H1 (cell line): ENCODE measurements at regions not wholly inside any gene's neighbourhood (a gene's known extent, or its start where the extent isn't known, plus 50 kb on each side); places are given as distances from the start of the nearest gene placed in this dataset.

Source experiments
- CTCF ChIA-PET: fragments of 300-600 bp; sonication (Branson Sonifier 250); formaldehyde crosslinking; loops from one replicate; lab custom pipeline; 2021; ENCODE audit not compliant: partially characterized antibody; lab: Charles Lee
- POLR2A ChIA-PET: fragments of 300-600 bp; sonication (Branson Sonifier 250); formaldehyde crosslinking; loops from one replicate; lab custom pipeline; 2021; ENCODE audit warnings: inconsistent platforms; ENCODE audit not compliant: partially characterized antibody; lab: Charles Lee
- DNase-seq, 2 experiments: peaks; one replicate each; pipeline versions ENCODE4 v3.0.0 to v3.0.0-alpha.2; 2010 to 2022; ENCODE audit warnings: low spot score in 2 of 2, low read depth in 1 of 2, mixed read lengths in 1 of 2
- FAIRE-seq: peaks from 2 replicates; lab custom pipeline; 2011; peaks lifted over from hg19 to GRCh38; lab: Jason Lieb, UNC
- H2AFZ ChIP-seq: 2 replicates; pipeline ENCODE4 v1.8.1; 2012; ENCODE audit warnings: low read length, inconsistent platforms
- H2AK5ac ChIP-seq: 2 replicates; pipeline ENCODE4 v1.6.1; 2013; ENCODE audit warnings: low read depth, low read length
- H2BK120ac ChIP-seq: replicated peaks from 2 replicates; pipeline ENCODE3; 2013; ENCODE audit warnings: low read depth, low read length, inconsistent platforms
- H2BK12ac ChIP-seq: 2 replicates; pipeline ENCODE4 v1.6.1; 2013; ENCODE audit warnings: low read depth, low read length
- H2BK15ac ChIP-seq: 2 replicates; pipeline ENCODE4 v1.6.1; 2013; ENCODE audit warnings: low read length
- H2BK20ac ChIP-seq: 2 replicates; pipeline ENCODE4 v1.6.1; 2013; ENCODE audit warnings: low read length
- H2BK5ac ChIP-seq: 2 replicates; pipeline ENCODE4 v1.6.1; 2013; ENCODE audit warnings: low read depth, low read length
- H3K14ac ChIP-seq: 2 replicates; pipeline ENCODE4 v1.6.1; 2013; ENCODE audit warnings: inconsistent platforms; ENCODE audit not compliant: insufficient read length
- H3K18ac ChIP-seq: 2 replicates; pipeline ENCODE4 v1.6.1; 2013; ENCODE audit warnings: low read length; ENCODE audit errors: extremely low read depth
- H3K23ac ChIP-seq: 2 replicates; pipeline ENCODE4 v1.6.1; 2013; ENCODE audit warnings: inconsistent platforms; ENCODE audit not compliant: insufficient read length
- H3K23me2 ChIP-seq: 2 replicates; pipeline ENCODE4 v1.6.1; 2013; ENCODE audit warnings: low read depth, low read length
- H3K27ac ChIP-seq: 2 replicates; pipeline ENCODE4 v1.6.1; 2011; ENCODE audit warnings: low read depth, low read length, inconsistent platforms
- H3K27me3 ChIP-seq, 4 experiments: replicated peaks in 1 of 4; 1 replicate in 1 of 4; 2 replicates in 3 of 4; pipeline versions ENCODE4 v1.6.1 to v1.8.1; 2011 to 2013; ENCODE audit warnings: low read length in 3 of 4, mild to moderate bottlenecking in 3 of 4, inconsistent platforms in 2 of 4, mixed read lengths in 2 of 4, moderate library complexity in 1 of 4; ENCODE audit not compliant: control insufficient read depth in 3 of 4, insufficient read depth in 3 of 4; ENCODE audit errors: extremely low read depth in 1 of 4
- H3K36me3 ChIP-seq, 4 experiments: 2 replicates each; pipeline versions ENCODE4 v1.6.1 to v1.8.1; 2011 to 2013; ENCODE audit warnings: mild to moderate bottlenecking in 4 of 4, low read length in 3 of 4, moderate library complexity in 2 of 4, control low read depth in 1 of 4, inconsistent platforms in 1 of 4; ENCODE audit not compliant: insufficient read depth in 4 of 4, control insufficient read depth in 2 of 4
- H3K4ac ChIP-seq: replicated peaks from 2 replicates; pipeline ENCODE3; 2013; ENCODE audit warnings: low read length, low read depth, mixed read lengths, inconsistent platforms; ENCODE audit not compliant: insufficient read length
- H3K4me1 ChIP-seq, 4 experiments: replicated peaks in 1 of 4; 1 replicate in 1 of 4; 2 replicates in 3 of 4; pipeline versions ENCODE4 v1.6.1 to v1.8.1; 2011 to 2013; ENCODE audit warnings: low read length in 3 of 4, inconsistent platforms in 2 of 4, mixed read lengths in 1 of 4; ENCODE audit not compliant: insufficient read depth in 4 of 4, control insufficient read depth in 3 of 4
- H3K4me2 ChIP-seq, 2 experiments: 2 replicates each; pipeline versions ENCODE4 v1.6.1 to v1.8.1; 2011 to 2013; ENCODE audit warnings: low read depth in 2 of 2, low read length in 2 of 2, control low read depth in 1 of 2, inconsistent platforms in 1 of 2, mild to moderate bottlenecking in 1 of 2; ENCODE audit not compliant: insufficient read depth in 1 of 2
- H3K4me3 ChIP-seq, 4 experiments: fragments of 200-600, 300-600 bp in 1 of 4; sonication (generic), shearing (Covaris generic), sonication (Bioruptor Twin) in 1 of 4; 2 replicates each; pipeline versions ENCODE4 v1.5.1 to v1.8.1; 2011 to 2016; ENCODE audit warnings: low read length in 4 of 4, low read depth in 3 of 4, control low read depth in 2 of 4, inconsistent platforms in 2 of 4, mild to moderate bottlenecking in 2 of 4, mixed read lengths in 1 of 4, moderate library complexity in 1 of 4; ENCODE audit not compliant: insufficient read depth in 2 of 4; ENCODE audit errors: extremely low read depth in 1 of 4
- H3K56ac ChIP-seq: replicated peaks from 2 replicates; pipeline ENCODE3; 2013; ENCODE audit warnings: low read depth, mild to moderate bottlenecking, mixed read lengths, low read length, inconsistent platforms; ENCODE audit not compliant: insufficient read length
- H3K79me1 ChIP-seq: 2 replicates; pipeline ENCODE4 v1.6.1; 2013; ENCODE audit warnings: low read depth, low read length, control low read depth
- H3K79me2 ChIP-seq, 2 experiments: 2 replicates each; pipeline versions ENCODE4 v1.6.1 to v1.8.1; 2012 to 2013; ENCODE audit warnings: low read length in 2 of 2, mild to moderate bottlenecking in 2 of 2, inconsistent platforms in 1 of 2; ENCODE audit not compliant: insufficient read depth in 2 of 2, control insufficient read depth in 1 of 2
- H3K9ac ChIP-seq, 4 experiments: replicated peaks in 1 of 4; 1 replicate in 1 of 4; 2 replicates in 3 of 4; pipeline versions ENCODE4 v1.6.1 to v1.8.1; 2011 to 2013; ENCODE audit warnings: low read depth in 3 of 4, low read length in 3 of 4, control low read depth in 2 of 4, mild to moderate bottlenecking in 2 of 4, moderate library complexity in 2 of 4, inconsistent platforms in 1 of 4; ENCODE audit errors: extremely low read depth in 1 of 4
- H3K9me3 ChIP-seq, 2 experiments: 2 replicates each; pipeline versions ENCODE4 v1.6.1 to v1.8.1; 2012 to 2013; ENCODE audit warnings: mild to moderate bottlenecking in 2 of 2, moderate library complexity in 2 of 2, control low read depth in 1 of 2, inconsistent platforms in 1 of 2, low read depth in 1 of 2, low read length in 1 of 2, mixed read lengths in 1 of 2; ENCODE audit not compliant: insufficient read depth in 2 of 2
- H4K20me1 ChIP-seq, 2 experiments: replicated peaks in 1 of 2; 2 replicates each; pipeline versions ENCODE3 to v1.8.1; 2011 to 2013; ENCODE audit warnings: inconsistent platforms in 2 of 2, low read length in 2 of 2, mild to moderate bottlenecking in 1 of 2; ENCODE audit not compliant: insufficient read depth in 2 of 2, control insufficient read depth in 1 of 2
- H4K5ac ChIP-seq: 2 replicates; pipeline ENCODE4 v1.6.1; 2013; ENCODE audit warnings: low read length, low read depth, mixed read lengths, inconsistent platforms; ENCODE audit not compliant: insufficient read length
- H4K8ac ChIP-seq: 2 replicates; pipeline ENCODE4 v1.8.0; 2013; ENCODE audit warnings: mild to moderate bottlenecking, moderate library complexity, low read length, inconsistent platforms; ENCODE audit not compliant: insufficient read depth; ENCODE audit errors: extremely low read depth
- H4K91ac ChIP-seq: replicated peaks from 2 replicates; pipeline ENCODE3; 2013; ENCODE audit warnings: low read length, mixed read lengths, inconsistent platforms; ENCODE audit not compliant: insufficient read length
- EZH2 ChIP-seq: fragments of 200-600 bp; sonication (generic); IDR thresholded peaks from 2 replicates; pipeline ENCODE4 v1.7.1; 2012; ENCODE audit warnings: low read depth, mild to moderate bottlenecking, moderate library complexity, low read length, inconsistent platforms; ENCODE audit not compliant: severe bottlenecking
- HDAC6 ChIP-seq: IDR thresholded peaks from one replicate; pipeline ENCODE4 v1.7.1; 2012; ENCODE audit warnings: low read depth, mild to moderate bottlenecking, inconsistent platforms, low read length, moderate library complexity
- NANOG ChIP-seq: IDR thresholded peaks from 2 replicates; pipeline ENCODE4 v1.6.1; 2011; ENCODE audit warnings: low read length, low read depth, mild to moderate bottlenecking, inconsistent platforms; ENCODE audit not compliant: insufficient read depth, poor library complexity, severe bottlenecking
- RNF2 ChIP-seq: fragments of 200-900, 300-1000 bp; sonication (generic); IDR thresholded peaks from 2 replicates; pipeline ENCODE4 v1.7.1; 2016; ENCODE audit warnings: borderline replicate concordance, low read depth, mild to moderate bottlenecking, antibody characterized with exemption, low read length; ENCODE audit not compliant: poor library complexity, severe bottlenecking; ENCODE audit errors: missing control alignments
- RXRA ChIP-seq: IDR thresholded peaks from 2 replicates; pipeline ENCODE4 v1.6.1; 2011; ENCODE audit warnings: low read depth, mild to moderate bottlenecking, low read length, moderate library complexity; ENCODE audit not compliant: insufficient read depth
- SUZ12 ChIP-seq: fragments of 200-600 bp; sonication (generic); IDR thresholded peaks from 2 replicates; pipeline ENCODE4 v1.6.1; 2012; ENCODE audit warnings: mild to moderate bottlenecking, inconsistent platforms, low read length, moderate library complexity, mixed read lengths
- TAF1 ChIP-seq: IDR thresholded peaks from 2 replicates; pipeline ENCODE4 v1.6.1; 2011; ENCODE audit warnings: mild to moderate bottlenecking, low read depth, low read length
- WGBS, 2 experiments: shearing (Covaris generic) in 1 of 2; methylation state at CpG; one replicate each; pipeline versions ENCODE4 v1.1.6 to v1.1.7; 2013 to 2015; ENCODE audit warnings: low lambda C conversion rate in 2 of 2, mixed read lengths in 2 of 2, inconsistent platforms in 1 of 2, low coverage in 1 of 2, missing lambda C conversion rate in 1 of 2; ENCODE audit not compliant: insufficient replicate concordance in 2 of 2, insufficient coverage in 1 of 2, insufficient read length in 1 of 2; ENCODE audit errors: extremely low coverage in 1 of 2, missing lambda C conversion rate in 1 of 2; 5-methylcytosine and 5-hydroxymethylcytosine counted together
- TF ChIP-seq, protein P1 (sequence below): IDR thresholded peaks from 2 replicates; pipeline ENCODE4 v1.6.1; 2011; ENCODE audit warnings: low read depth, mild to moderate bottlenecking, low read length; ENCODE audit not compliant: insufficient read depth
- TF ChIP-seq, protein P2 (sequence below): IDR thresholded peaks from 2 replicates; pipeline ENCODE4 v1.6.1; 2011; ENCODE audit warnings: low read length, improper control_type of control experiment
- TF ChIP-seq, protein P3 (sequence below): IDR thresholded peaks from 2 replicates; pipeline ENCODE4 v1.6.1; 2012; ENCODE audit warnings: inconsistent platforms

DNA sequence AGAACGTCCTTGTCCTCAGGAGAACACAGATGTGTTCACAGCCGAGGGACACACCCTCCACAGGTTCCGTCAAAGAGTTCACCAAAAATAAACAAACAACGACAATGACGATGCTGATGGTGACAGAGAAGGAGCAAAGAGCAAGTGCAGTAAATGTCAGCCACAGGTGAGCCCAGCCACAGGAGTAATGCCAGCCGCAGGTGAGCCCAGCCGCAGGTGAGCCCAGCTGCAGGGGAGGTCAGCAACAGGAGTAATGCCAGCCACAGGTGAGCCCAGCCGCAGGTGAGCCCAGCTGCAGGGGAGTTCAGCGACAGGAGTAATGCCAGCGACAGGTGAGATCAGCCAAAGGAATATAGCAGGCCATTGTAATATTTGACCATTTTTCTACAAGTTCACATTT, 315.2 kb downstream of the FOXL1 start:
- WGBS, 2 experiments, result 91% methylated on average over 10 of the region's 10 CpGs; no CpG with 5 or more reads in 1 of the 2 experiments
- Histone ChIP-seq H2BK20ac (no peak overlapping the region), H3K14ac (no peak overlapping the region), H2AFZ (no peak overlapping the region), H3K18ac (no peak overlapping the region), H3K4me2 (no peak overlapping the region), H3K4me3 (no peak overlapping the region), H3K9ac (no peak overlapping the region), H2BK120ac (no peak overlapping the region), H4K8ac (no peak overlapping the region), H3K56ac (no peak overlapping the region), H4K20me1 (no peaks in the 10 kb centered on the region), H3K36me3 (no peaks in the 10 kb centered on the region), H3K9me3 (no peaks in the 10 kb centered on the region), H2BK12ac (no peak overlapping the region), H3K4ac (no peak overlapping the region), H2BK5ac (no peak overlapping the region), H3K23ac (no peak overlapping the region), H3K4me1 (peaks cover 0 to 5% (median 0%) of the 10 kb centered on the region in 4 experiments; a peak in 1 of 7 replicates), H4K91ac (no peak overlapping the region), H3K27ac (no peak overlapping the region), H3K79me1 (no peaks in the 10 kb centered on the region; the same call in 1 of the 2 replicates), H2BK15ac (no peak overlapping the region), H3K23me2 (peaks cover 10% of the 10 kb centered on the region; the same call in 1 of the 2 replicates), H2AK5ac (0 out of 2 replicates have a peak overlapping the region, but pooled peaks have one; percentile 65), H3K79me2 (no peaks in the 10 kb centered on the region), H3K27me3 (no peaks in the 10 kb centered on the region; a peak in 1 of 7 replicates), H4K5ac (no peak overlapping the region)
- POLR2A ChIA-PET, result no interaction called here
- DNase-seq, result no peak
- CTCF ChIA-PET, result interaction anchor here (0.7 to 1.4 kb wide), 2 partner anchors 10 to 169 kb away, joined by 4 to 6 read pairs; no protein-coding TSS in a partner anchor
- no peak for FAIRE-seq
- TF ChIP-seq EZH2 (no peak), SUZ12 (no peak), RXRA (no peak), RNF2 (no peak), HDAC6 (no peak), NANOG (no peak), TAF1 (no peak)
- TF ChIP-seq, protein P1, sequence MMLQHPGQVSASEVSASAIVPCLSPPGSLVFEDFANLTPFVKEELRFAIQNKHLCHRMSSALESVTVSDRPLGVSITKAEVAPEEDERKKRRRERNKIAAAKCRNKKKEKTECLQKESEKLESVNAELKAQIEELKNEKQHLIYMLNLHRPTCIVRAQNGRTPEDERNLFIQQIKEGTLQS, result no peak
- TF ChIP-seq, protein P2, sequence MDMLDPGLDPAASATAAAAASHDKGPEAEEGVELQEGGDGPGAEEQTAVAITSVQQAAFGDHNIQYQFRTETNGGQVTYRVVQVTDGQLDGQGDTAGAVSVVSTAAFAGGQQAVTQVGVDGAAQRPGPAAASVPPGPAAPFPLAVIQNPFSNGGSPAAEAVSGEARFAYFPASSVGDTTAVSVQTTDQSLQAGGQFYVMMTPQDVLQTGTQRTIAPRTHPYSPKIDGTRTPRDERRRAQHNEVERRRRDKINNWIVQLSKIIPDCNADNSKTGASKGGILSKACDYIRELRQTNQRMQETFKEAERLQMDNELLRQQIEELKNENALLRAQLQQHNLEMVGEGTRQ, result no peak
- TF ChIP-seq, protein P3, sequence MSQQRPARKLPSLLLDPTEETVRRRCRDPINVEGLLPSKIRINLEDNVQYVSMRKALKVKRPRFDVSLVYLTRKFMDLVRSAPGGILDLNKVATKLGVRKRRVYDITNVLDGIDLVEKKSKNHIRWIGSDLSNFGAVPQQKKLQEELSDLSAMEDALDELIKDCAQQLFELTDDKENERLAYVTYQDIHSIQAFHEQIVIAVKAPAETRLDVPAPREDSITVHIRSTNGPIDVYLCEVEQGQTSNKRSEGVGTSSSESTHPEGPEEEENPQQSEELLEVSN, result no peak
